ENCODE measurements at regions not wholly inside any gene's neighbourhood (a gene's known extent, or its start where the extent isn't known, plus 50 kb on each side); places are given as distances from the start of the nearest gene placed in this dataset.
A peak's percentile ranks its signal among the peaks of the same experiment; 100 is the strongest.

GRCh38 chr1:168861421-168862004 is 132.5 kb upstream of the DPT start:
- Mint-ChIP-seq H3K4me1 (ENCODE audit: unreplicated experiment) (peaks cover 13% of the 10 kb centered on the region), H3K27me3 (no peaks in the 10 kb centered on the region), H3K4me3 (no peak overlapping the region), H3K27ac (no peak overlapping the region), H3K9me3 (peaks cover 5% of the 10 kb centered on the region), H3K36me3 (no peaks in the 10 kb centered on the region)
- TF ChIP-seq CTCF (conservative IDR thresholded peaks at IDR 0.05), result no peak
- DNase-seq (ENCODE audit: extremely low spot score, unreplicated experiment), result no peak

- H3K27ac Mint-ChIP-seq, result peak overlapping the region; percentile 7
- peaks cover 13% of the 10 kb centered on the region for H3K4me1 Mint-ChIP-seq (ENCODE audit: unreplicated experiment)
- DNase-seq (ENCODE audit: extremely low spot score, unreplicated experiment), result no peak
Measured at GRCh38 chr1:168863772-168864171, 134.8 kb upstream of the DPT start.

GRCh38 chr1:168864266-168864665 is 135.3 kb upstream of the DPT start:
- H3K9me3 Mint-ChIP-seq, result peaks cover 5% of the 10 kb centered on the region
- DNase-seq (ENCODE audit: extremely low spot score, unreplicated experiment), result no peak
- peaks cover 13% of the 10 kb centered on the region for H3K4me1 Mint-ChIP-seq (ENCODE audit: unreplicated experiment)
- peak overlapping the region; percentile 7 for H3K27ac Mint-ChIP-seq
- H3K36me3 Mint-ChIP-seq, result no peaks in the 10 kb centered on the region
- no peak for TF ChIP-seq CTCF (conservative IDR thresholded peaks at IDR 0.05)
- H3K4me3 Mint-ChIP-seq, result no peak overlapping the region
- no peaks in the 10 kb centered on the region for H3K27me3 Mint-ChIP-seq

More at GRCh38 chr1:168863772-168864171, 134.8 kb upstream of the DPT start:
- Mint-ChIP-seq H3K27me3 (no peaks in the 10 kb centered on the region), H3K4me3 (no peak overlapping the region), H3K36me3 (no peaks in the 10 kb centered on the region), H3K9me3 (peaks cover 5% of the 10 kb centered on the region)
- no peak for TF ChIP-seq CTCF (conservative IDR thresholded peaks at IDR 0.05)

GRCh38 chr1:168865850-168866620 is 137.0 kb upstream of the DPT start:
- TF ChIP-seq CTCF (conservative IDR thresholded peaks at IDR 0.05), result no peak
- no peak overlapping the region for H3K4me3 Mint-ChIP-seq
- peaks cover 5% of the 10 kb centered on the region for H3K9me3 Mint-ChIP-seq
- DNase-seq (ENCODE audit: extremely low spot score, unreplicated experiment), result no peak
- no peak overlapping the region for H3K27ac Mint-ChIP-seq
- H3K4me1 Mint-ChIP-seq (ENCODE audit: unreplicated experiment), result peaks cover 13% of the 10 kb centered on the region
- H3K27me3 Mint-ChIP-seq, result no peaks in the 10 kb centered on the region
- H3K36me3 Mint-ChIP-seq, result no peaks in the 10 kb centered on the region

- no peak for TF ChIP-seq CTCF (conservative IDR thresholded peaks at IDR 0.05)
- H3K27me3 Mint-ChIP-seq, result no peaks in the 10 kb centered on the region
- peaks cover 5% of the 10 kb centered on the region for H3K9me3 Mint-ChIP-seq
- DNase-seq (ENCODE audit: extremely low spot score, unreplicated experiment), result no peak
- no peak overlapping the region for H3K27ac Mint-ChIP-seq
- peaks cover 13% of the 10 kb centered on the region for H3K4me1 Mint-ChIP-seq (ENCODE audit: unreplicated experiment)
- no peak overlapping the region for H3K4me3 Mint-ChIP-seq
- no peaks in the 10 kb centered on the region for H3K36me3 Mint-ChIP-seq
Measured at GRCh38 chr1:168867941-168868634, 139.1 kb upstream of the DPT start.
